LNCaP clone FGC (cell line): ENCODE measurements at regions not wholly inside any gene's neighbourhood (a gene's known extent, or its start where the extent isn't known, plus 50 kb on each side); places are given as distances from the start of the nearest gene placed in this dataset.
A peak's percentile ranks its signal among the peaks of the same experiment; 100 is the strongest.

Source experiments
- DNase-seq: peaks from one replicate; pipeline ENCODE4 v3.0.0-alpha.2; 2011; ENCODE audit warnings: low read depth
- H3K4me3 ChIP-seq: 2 replicates; pipeline ENCODE4 v1.5.1; 2011; ENCODE audit warnings: mild to moderate bottlenecking, low read depth, low read length, control low read depth
- TF ChIP-seq, protein P1 (sequence below): IDR thresholded peaks from 2 replicates; pipeline ENCODE4 v1.5.1; 2012; ENCODE audit warnings: mild to moderate bottlenecking; ENCODE audit not compliant: control insufficient read depth, insufficient read depth; ENCODE audit errors: extremely low read depth

DNA sequence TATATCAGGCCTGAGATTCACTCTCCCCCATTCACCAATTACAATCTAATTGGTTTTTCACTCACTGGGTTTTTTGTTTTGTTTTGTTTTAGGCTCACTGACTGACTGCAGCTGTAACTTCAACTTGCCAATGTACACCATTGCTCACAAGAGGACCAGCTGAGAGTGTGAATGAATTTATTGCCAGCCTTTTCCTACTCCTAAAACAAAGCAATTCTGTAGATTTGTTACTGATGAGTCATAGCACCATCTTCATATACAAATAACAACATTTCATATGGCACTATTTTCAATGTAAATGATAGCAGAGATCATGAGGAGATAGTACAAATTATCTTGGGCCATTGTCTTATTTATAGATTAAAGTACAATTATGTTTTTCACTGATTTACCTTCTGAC is 76.0 kb upstream of the DPYD start:
- H3K4me3 ChIP-seq: no peak overlapping the region
- TF ChIP-seq, protein P1, sequence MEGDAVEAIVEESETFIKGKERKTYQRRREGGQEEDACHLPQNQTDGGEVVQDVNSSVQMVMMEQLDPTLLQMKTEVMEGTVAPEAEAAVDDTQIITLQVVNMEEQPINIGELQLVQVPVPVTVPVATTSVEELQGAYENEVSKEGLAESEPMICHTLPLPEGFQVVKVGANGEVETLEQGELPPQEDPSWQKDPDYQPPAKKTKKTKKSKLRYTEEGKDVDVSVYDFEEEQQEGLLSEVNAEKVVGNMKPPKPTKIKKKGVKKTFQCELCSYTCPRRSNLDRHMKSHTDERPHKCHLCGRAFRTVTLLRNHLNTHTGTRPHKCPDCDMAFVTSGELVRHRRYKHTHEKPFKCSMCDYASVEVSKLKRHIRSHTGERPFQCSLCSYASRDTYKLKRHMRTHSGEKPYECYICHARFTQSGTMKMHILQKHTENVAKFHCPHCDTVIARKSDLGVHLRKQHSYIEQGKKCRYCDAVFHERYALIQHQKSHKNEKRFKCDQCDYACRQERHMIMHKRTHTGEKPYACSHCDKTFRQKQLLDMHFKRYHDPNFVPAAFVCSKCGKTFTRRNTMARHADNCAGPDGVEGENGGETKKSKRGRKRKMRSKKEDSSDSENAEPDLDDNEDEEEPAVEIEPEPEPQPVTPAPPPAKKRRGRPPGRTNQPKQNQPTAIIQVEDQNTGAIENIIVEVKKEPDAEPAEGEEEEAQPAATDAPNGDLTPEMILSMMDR: no peak
- DNase-seq: no peak

DNA sequence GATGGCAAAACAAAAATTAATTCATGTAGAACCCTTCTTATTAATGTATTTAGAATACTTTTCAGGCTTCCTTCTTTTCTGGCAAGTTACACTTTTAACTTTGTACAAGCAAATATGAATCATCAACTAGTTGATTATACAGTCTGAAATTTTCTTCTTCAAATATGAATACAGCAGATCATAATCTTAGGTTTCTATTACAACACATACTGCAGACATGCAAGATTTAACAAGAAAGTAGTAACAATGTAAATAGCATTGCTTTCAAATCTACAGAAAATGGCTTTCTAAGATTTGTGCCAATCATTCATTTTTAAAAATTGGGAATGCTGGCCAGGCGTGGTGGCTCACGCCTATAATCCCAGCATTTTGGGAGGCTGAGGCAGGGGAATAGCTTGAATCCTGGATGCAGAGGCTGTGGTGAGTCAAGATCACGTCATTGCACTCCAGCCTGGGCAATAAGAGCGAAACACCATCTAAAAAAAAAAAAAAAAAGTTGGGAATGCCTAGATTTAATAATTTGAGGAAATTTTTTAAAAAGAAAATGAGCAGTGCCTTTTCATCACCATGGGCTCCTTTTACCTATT is 68.4 kb upstream of the DPYD start:
- TF ChIP-seq, protein P1: no peak
- no peak for DNase-seq
- H3K4me3 ChIP-seq: no peak overlapping the region

DNA sequence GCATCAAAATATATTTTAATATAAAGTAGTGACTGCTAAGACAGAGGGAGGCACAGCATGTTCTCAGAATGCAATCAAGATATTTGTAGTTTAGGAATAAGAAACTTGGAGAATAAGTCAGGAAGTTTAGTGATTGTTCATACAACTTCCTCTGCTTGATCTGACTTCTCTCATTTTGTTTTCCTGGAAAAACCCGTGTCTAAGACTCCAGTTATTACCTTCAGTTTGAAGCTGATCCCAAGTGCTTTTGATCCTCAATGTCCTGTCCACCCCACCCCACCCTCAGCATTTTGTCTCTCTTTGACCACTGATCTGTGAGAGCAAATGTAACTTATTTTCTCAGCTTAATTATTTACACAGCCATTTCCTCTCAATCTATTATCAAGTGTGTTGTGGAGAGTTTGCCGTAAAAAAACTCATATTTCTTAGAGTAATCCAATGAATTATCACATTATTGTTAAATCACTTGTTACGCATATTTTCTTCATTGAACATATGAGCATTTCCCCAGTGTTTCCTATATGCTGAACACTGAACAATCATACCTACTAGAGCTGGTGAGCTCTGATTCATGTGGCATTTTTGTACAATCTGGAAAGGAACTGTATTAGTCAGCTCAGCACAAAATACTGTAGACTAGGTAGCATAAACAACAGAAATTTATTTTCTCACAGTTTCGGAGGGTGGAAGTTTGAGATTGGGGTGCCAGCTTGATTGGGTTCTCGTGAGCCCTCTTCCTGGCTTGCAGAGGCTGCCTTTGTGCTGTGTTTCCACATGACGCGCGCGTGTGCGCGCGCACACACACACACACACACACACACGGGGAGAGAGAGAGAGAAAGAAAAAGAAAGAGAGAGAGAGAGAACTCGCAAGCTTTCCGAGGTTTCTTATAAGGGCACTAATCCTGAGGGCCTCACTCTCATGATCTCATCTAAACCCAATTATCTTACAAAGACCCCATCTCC is 65.5 kb upstream of the DPYD start:
- DNase-seq: no peak
- no peak overlapping the region for H3K4me3 ChIP-seq
- TF ChIP-seq, protein P1: no peak

DNA sequence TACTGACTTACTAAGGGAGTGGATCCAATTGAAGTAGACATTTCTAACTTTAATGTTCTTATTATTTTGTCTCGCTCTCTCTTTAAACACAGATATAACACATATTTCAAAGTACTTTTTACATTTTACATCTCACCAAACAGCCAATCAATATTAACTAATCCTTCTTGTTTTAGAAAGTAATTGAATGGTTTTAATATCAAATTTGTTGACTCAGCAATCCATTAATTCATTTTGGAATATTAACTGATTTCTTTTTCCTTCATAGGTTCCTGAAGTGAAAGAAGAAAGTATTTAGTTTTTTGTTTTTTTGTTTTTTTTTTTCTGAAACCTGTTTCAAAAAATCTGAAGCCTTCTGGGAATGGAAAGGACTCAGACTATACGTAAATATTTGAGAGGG is 62.3 kb upstream of the DPYD start:
- H3K4me3 ChIP-seq: no peak overlapping the region
- DNase-seq: no peak
- TF ChIP-seq, protein P1: no peak

DNA sequence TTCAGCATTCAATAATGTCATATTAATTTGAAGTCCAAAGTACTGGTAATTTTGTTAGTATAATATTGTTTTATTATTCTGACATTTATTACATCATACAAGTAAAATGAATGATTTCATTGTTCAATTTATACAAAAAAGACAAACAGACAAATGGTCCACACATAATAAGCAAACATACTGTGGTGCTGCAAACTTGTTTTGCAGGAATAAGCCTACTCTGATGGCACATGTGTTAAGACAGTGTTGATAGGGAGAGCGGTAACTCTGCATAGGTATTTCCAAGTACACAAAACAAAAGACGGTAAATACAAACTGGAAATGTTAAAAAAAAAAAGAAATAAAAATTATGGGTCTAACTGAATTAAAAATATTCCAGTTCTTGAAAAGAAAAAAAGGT is 59.7 kb upstream of the DPYD start:
- no peak overlapping the region for H3K4me3 ChIP-seq
- TF ChIP-seq, protein P1: no peak
- DNase-seq: peak; percentile 1

DNA sequence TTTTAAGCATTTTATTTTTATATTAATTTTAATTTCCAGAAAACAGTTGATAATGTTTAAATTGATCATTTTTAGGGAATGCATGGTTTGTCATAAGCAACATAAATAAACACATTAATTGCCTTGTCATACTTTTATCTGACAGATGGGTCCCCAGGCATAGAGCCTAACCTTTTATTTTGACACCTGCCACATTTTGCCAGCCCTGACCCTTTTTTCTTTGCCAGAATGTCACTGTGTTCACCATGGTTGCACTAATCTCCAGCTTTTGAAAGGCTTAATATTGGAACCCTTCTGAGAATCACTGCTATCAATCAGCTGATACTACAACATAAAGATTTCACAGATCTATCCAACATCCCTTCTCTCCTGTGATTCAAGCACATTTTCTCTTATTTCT is 56.0 kb upstream of the DPYD start:
- DNase-seq: no peak
- TF ChIP-seq, protein P1: no peak
- H3K4me3 ChIP-seq: no peak overlapping the region
